Smooth muscle cell (in vitro differentiated cells): ENCODE measurements at regions not wholly inside any gene's neighbourhood (a gene's known extent, or its start where the extent isn't known, plus 50 kb on each side); places are given as distances from the start of the nearest gene placed in this dataset.

ENCODE experiments used
- DNase-seq: peaks from one replicate; lab custom pipeline; 2025; ENCODE audit not compliant: unreplicated experiment; lab: John Stamatoyannopoulos, UW
- H2AFZ ChIP-seq: fragments of 200-600 bp; sonication (generic); 2 replicates; pipeline ENCODE4 v1.6.0; 2016; ENCODE audit warnings: antibody characterized with exemption, low read depth, mild to moderate bottlenecking
- H3F3A ChIP-seq: fragments of 200-600 bp; sonication (generic); 2 replicates; pipeline ENCODE4 v1.6.0; 2017; ENCODE audit warnings: antibody characterized with exemption, low read depth
- H3K27ac ChIP-seq: fragments of 200-600 bp; sonication (generic); 2 replicates; pipeline ENCODE4 v1.5.1; 2016; ENCODE audit warnings: low read depth, mild to moderate bottlenecking
- H3K27me3 ChIP-seq: fragments of 200-600 bp; sonication (generic); 2 replicates; pipeline ENCODE4 v1.6.1; 2016; ENCODE audit warnings: low read depth, mild to moderate bottlenecking
- H3K36me3 ChIP-seq: fragments of 200-600 bp; sonication (generic); 2 replicates; pipeline ENCODE4 v1.5.1; 2016; ENCODE audit warnings: low read depth
- H3K4me1 ChIP-seq: fragments of 200-600 bp; sonication (generic); 2 replicates; pipeline ENCODE4 v1.5.1; 2016; ENCODE audit warnings: low read depth
- H3K4me2 ChIP-seq: fragments of 200-600 bp; sonication (generic); 2 replicates; pipeline ENCODE4 v1.6.0; 2016; ENCODE audit warnings: mild to moderate bottlenecking
- H3K4me3 ChIP-seq: fragments of 200-600 bp; sonication (generic); 2 replicates; pipeline ENCODE4 v1.5.1; 2016; ENCODE audit warnings: mild to moderate bottlenecking
- H3K79me2 ChIP-seq: fragments of 200-600 bp; sonication (generic); 2 replicates; pipeline ENCODE4 v1.6.0; 2016; ENCODE audit warnings: low read depth, mild to moderate bottlenecking
- H3K9ac ChIP-seq: fragments of 200-600 bp; sonication (generic); 2 replicates; pipeline ENCODE4 v1.6.0; 2016; ENCODE audit warnings: low read depth
- H3K9me3 ChIP-seq: fragments of 200-600 bp; sonication (generic); replicated peaks from 2 replicates; pipeline ENCODE4 v1.5.1; 2016; ENCODE audit warnings: low read depth
- H4K20me1 ChIP-seq: fragments of 200-600 bp; sonication (generic); 2 replicates; pipeline ENCODE4 v1.6.0; 2016; ENCODE audit warnings: low read depth
- WGBS: methylation state at CpG from one replicate; pipeline ENCODE4 v1.1.7; 2016; ENCODE audit warnings: low lambda C conversion rate; 5-methylcytosine and 5-hydroxymethylcytosine counted together
- TF ChIP-seq, protein P1 (sequence below): fragments of 200-600 bp; sonication (generic); IDR thresholded peaks from 2 replicates; pipeline ENCODE4 v1.5.1; 2017; ENCODE audit warnings: borderline replicate concordance, mild to moderate bottlenecking, antibody characterized with exemption; ENCODE audit not compliant: insufficient read depth, poor library complexity, severe bottlenecking

DNA sequence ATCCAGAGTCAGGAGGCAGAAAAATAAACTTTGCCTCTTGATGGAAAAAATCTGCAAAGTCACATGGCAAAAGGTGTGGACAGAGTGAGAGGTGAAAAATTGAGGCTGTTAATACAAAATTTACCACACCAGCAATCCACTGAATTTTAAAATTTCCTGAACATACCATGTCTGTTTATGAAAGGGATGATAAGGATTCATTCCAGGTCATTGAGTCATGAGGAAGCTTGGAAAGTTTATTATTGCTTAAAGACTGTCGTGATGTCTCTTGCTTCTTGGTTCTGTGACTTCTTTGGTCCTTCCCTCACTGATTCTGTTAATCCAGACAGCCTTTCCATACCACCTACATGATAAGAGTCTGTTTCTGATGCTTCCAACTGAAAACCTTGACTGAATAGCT is 73.2 kb downstream of the TTC6 start:
- H2AFZ ChIP-seq: no peak overlapping the region
- H3K9ac ChIP-seq: no peak overlapping the region
- no peak for DNase-seq
- H3K4me2 ChIP-seq: peak overlapping the region; percentile 14
- H3K4me1 ChIP-seq: no peaks in the 10 kb centered on the region
- no peaks in the 10 kb centered on the region for H4K20me1 ChIP-seq
- H3K27ac ChIP-seq: peak overlapping the region; percentile 13
- H3K9me3 ChIP-seq: no peaks in the 10 kb centered on the region
- no peak overlapping the region for H3K4me3 ChIP-seq
- TF ChIP-seq, protein P1, sequence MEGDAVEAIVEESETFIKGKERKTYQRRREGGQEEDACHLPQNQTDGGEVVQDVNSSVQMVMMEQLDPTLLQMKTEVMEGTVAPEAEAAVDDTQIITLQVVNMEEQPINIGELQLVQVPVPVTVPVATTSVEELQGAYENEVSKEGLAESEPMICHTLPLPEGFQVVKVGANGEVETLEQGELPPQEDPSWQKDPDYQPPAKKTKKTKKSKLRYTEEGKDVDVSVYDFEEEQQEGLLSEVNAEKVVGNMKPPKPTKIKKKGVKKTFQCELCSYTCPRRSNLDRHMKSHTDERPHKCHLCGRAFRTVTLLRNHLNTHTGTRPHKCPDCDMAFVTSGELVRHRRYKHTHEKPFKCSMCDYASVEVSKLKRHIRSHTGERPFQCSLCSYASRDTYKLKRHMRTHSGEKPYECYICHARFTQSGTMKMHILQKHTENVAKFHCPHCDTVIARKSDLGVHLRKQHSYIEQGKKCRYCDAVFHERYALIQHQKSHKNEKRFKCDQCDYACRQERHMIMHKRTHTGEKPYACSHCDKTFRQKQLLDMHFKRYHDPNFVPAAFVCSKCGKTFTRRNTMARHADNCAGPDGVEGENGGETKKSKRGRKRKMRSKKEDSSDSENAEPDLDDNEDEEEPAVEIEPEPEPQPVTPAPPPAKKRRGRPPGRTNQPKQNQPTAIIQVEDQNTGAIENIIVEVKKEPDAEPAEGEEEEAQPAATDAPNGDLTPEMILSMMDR: no peak
- WGBS: 20% methylated on average over 1 of the region's 1 CpG
- H3F3A ChIP-seq: no peaks in the 10 kb centered on the region
- H3K79me2 ChIP-seq: no peaks in the 10 kb centered on the region
- H3K27me3 ChIP-seq: no peaks in the 10 kb centered on the region
- H3K36me3 ChIP-seq: no peaks in the 10 kb centered on the region

GRCh38 chr14:37669242-37669641 is 73.8 kb downstream of the TTC6 start:
- H3K4me2 ChIP-seq: peak overlapping the region; percentile 14

DNA sequence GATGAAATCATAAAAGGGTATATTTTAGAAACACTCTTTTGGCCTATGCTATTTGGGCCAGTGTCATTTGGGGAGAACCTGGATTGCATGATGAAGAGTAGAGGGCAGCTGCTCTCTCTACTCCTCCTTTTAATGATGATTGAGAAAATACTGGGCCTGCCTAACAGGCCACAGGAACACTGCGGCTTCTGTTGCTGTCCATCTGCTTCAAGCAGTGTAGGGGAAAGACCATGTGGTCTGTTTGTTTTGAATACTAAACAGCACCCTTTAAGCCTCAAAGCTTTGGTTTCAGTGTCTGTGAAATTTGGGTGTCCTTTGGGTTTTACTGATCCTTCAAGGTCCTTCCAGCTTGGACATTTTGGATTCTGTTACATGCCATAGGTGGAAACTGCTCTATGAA is 78.0 kb downstream of the TTC6 start:
- no peak overlapping the region for H3K4me3 ChIP-seq
- no peak for DNase-seq
- H3K27me3 ChIP-seq: no peaks in the 10 kb centered on the region
- H3K4me1 ChIP-seq: no peaks in the 10 kb centered on the region
- H2AFZ ChIP-seq: no peak overlapping the region
- no peaks in the 10 kb centered on the region for H3K36me3 ChIP-seq
- H3K9me3 ChIP-seq: no peaks in the 10 kb centered on the region
- no peaks in the 10 kb centered on the region for H3K79me2 ChIP-seq
- H4K20me1 ChIP-seq: no peaks in the 10 kb centered on the region
- no peak overlapping the region for H3K4me2 ChIP-seq
- H3K9ac ChIP-seq: no peak overlapping the region
- H3K27ac ChIP-seq: no peak overlapping the region
- WGBS: 75% methylated on average over 1 of the region's 1 CpG
- no peaks in the 10 kb centered on the region for H3F3A ChIP-seq
- TF ChIP-seq, protein P1: no peak

More at GRCh38 chr14:37669242-37669641, 73.8 kb downstream of the TTC6 start:
- no peaks in the 10 kb centered on the region for H3F3A ChIP-seq
- H3K9ac ChIP-seq: no peak overlapping the region
- no peaks in the 10 kb centered on the region for H3K9me3 ChIP-seq
- DNase-seq: no peak
- H3K36me3 ChIP-seq: no peaks in the 10 kb centered on the region
- H3K4me1 ChIP-seq: no peaks in the 10 kb centered on the region
- TF ChIP-seq, protein P1: no peak
- WGBS: 73% methylated on average over 3 of the region's 3 CpGs
- no peak overlapping the region for H2AFZ ChIP-seq
- no peak overlapping the region for H3K4me3 ChIP-seq
- H3K27ac ChIP-seq: peak overlapping the region; percentile 13
- no peaks in the 10 kb centered on the region for H3K27me3 ChIP-seq
- no peaks in the 10 kb centered on the region for H3K79me2 ChIP-seq
- no peaks in the 10 kb centered on the region for H4K20me1 ChIP-seq

GRCh38 chr14:37678916-37679315 is 83.5 kb downstream of the TTC6 start:
- Histone ChIP-seq H3K27me3 (no peaks in the 10 kb centered on the region), H2AFZ (no peak overlapping the region), H3K36me3 (no peaks in the 10 kb centered on the region), H3K4me2 (no peak overlapping the region), H3K9ac (no peak overlapping the region), H3K79me2 (no peaks in the 10 kb centered on the region), H3K4me3 (no peak overlapping the region), H4K20me1 (no peaks in the 10 kb centered on the region), H3F3A (no peaks in the 10 kb centered on the region), H3K4me1 (no peaks in the 10 kb centered on the region), H3K9me3 (no peaks in the 10 kb centered on the region), H3K27ac (no peak overlapping the region)
- TF ChIP-seq, protein P1: no peak
- 73% methylated on average over 3 of the region's 3 CpGs for WGBS
- DNase-seq: no peak
